Breast epithelium (tissue), 3 donors: ENCODE measurements at regions not wholly inside any gene's neighbourhood (a gene's known extent, or its start where the extent isn't known, plus 50 kb on each side); places are given as distances from the start of the nearest gene placed in this dataset.

ENCODE experiments used
- POLR2A ChIP-seq: fragments of 450-650 bp; IDR thresholded peaks from one replicate; pipeline ENCODE4 v1.6.1; 2016; ENCODE audit warnings: antibody characterized with exemption, mild to moderate bottlenecking, moderate library complexity
- POLR2AphosphoS5 ChIP-seq, 3 donors: sonication (generic); formaldehyde crosslinking; IDR thresholded peaks; one replicate each; pipeline ENCODE4 v1.6.1; 2017; ENCODE audit warnings: antibody characterized with exemption in 3 of 3
- TF ChIP-seq, protein P1 (sequence below), 3 donors: fragments of 450-650 bp; IDR thresholded peaks; one replicate each; pipeline ENCODE4 v1.5.1; 2016 to 2017; ENCODE audit warnings: antibody characterized with exemption in 3 of 3, mild to moderate bottlenecking in 3 of 3, moderate library complexity in 3 of 3

DNA sequence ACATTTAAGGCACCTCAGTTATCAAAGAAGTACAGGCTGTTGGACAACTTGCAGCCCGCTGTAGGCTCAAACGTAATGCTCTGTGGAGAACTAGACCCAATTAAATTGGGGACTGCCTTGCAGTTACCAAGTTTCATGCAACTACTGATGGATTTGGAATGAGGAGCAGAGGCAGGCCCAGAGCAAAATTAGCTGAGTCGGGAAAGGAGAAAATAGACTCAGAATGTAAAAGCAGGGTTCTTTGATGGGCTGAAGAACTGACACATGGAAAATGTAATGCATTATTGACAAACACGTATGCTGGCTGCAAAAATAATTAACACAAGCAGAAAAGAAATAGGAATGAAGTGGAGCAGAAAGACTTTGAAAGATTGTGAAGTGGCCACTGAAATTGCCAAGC is 432.7 kb upstream of the HNRNPA3 start:
- TF ChIP-seq, protein P1, sequence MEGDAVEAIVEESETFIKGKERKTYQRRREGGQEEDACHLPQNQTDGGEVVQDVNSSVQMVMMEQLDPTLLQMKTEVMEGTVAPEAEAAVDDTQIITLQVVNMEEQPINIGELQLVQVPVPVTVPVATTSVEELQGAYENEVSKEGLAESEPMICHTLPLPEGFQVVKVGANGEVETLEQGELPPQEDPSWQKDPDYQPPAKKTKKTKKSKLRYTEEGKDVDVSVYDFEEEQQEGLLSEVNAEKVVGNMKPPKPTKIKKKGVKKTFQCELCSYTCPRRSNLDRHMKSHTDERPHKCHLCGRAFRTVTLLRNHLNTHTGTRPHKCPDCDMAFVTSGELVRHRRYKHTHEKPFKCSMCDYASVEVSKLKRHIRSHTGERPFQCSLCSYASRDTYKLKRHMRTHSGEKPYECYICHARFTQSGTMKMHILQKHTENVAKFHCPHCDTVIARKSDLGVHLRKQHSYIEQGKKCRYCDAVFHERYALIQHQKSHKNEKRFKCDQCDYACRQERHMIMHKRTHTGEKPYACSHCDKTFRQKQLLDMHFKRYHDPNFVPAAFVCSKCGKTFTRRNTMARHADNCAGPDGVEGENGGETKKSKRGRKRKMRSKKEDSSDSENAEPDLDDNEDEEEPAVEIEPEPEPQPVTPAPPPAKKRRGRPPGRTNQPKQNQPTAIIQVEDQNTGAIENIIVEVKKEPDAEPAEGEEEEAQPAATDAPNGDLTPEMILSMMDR (IDR thresholded peaks at IDR 0.05) = no peak
- TF ChIP-seq POLR2A = no peak
- no peak for TF ChIP-seq POLR2AphosphoS5 (IDR thresholded peaks at IDR 0.05)
